WTC11 (cell line): ENCODE measurements at regions not wholly inside any gene's neighbourhood (a gene's known extent, or its start where the extent isn't known, plus 50 kb on each side); places are given as distances from the start of the nearest gene placed in this dataset.

Source experiments
- ATAC-seq: fragments of 200-7000 bp; cut with Tn5 transposase; 2 replicates; pipeline ENCODE4 v1.10.0; 2021; ENCODE audit warnings: mild to moderate bottlenecking, moderate library complexity
- CTCF ChIA-PET: fragments of 300-600 bp; sonication (Branson Sonifier 250); formaldehyde crosslinking; loops from one replicate; lab custom pipeline; 2021; ENCODE audit warnings: antibody characterized with exemption; lab: Charles Lee
- POLR2A ChIA-PET: fragments of 350-600 bp; sonication (Branson Sonifier 250); formaldehyde crosslinking; loops from one replicate; lab custom pipeline; 2021; ENCODE audit warnings: antibody characterized with exemption; lab: Charles Lee
- DNase-seq: peaks from one replicate; pipeline ENCODE4 v3.0.0; 2021; ENCODE audit warnings: low spot score
- H3K27ac Mint-ChIP-seq: 2 replicates; pipeline ENCODE4 v1.8.0; 2021; ENCODE audit warnings: mixed read lengths
- H3K27me3 Mint-ChIP-seq: 2 replicates; pipeline ENCODE4 v1.8.0; 2021; ENCODE audit warnings: low read depth, mild to moderate bottlenecking, moderate library complexity, mixed read lengths
- H3K36me3 Mint-ChIP-seq: 2 replicates; pipeline ENCODE4 v1.8.0; 2021; ENCODE audit warnings: mixed read lengths
- H3K4me1 Mint-ChIP-seq: 2 replicates; pipeline ENCODE4 v1.8.0; 2022; ENCODE audit warnings: mixed read lengths
- H3K4me3 Mint-ChIP-seq: 2 replicates; pipeline ENCODE4 v1.8.0; 2021; ENCODE audit warnings: mild to moderate bottlenecking, moderate library complexity, mixed read lengths
- H3K9me3 Mint-ChIP-seq: 2 replicates; pipeline ENCODE4 v1.8.0; 2021; ENCODE audit warnings: mixed read lengths
- AFF4 ChIP-seq: sonication (generic); formaldehyde crosslinking; IDR thresholded peaks from 2 replicates; pipeline ENCODE4 v1.8.1; 2023; ENCODE audit warnings: mild to moderate bottlenecking, missing genetic modification reagents, borderline replicate concordance
- ATF1 ChIP-seq: sonication (generic); formaldehyde crosslinking; IDR thresholded peaks from 2 replicates; pipeline ENCODE4 v1.8.1; 2023; ENCODE audit warnings: mild to moderate bottlenecking, moderate library complexity, missing genetic modification reagents
- CREB1 ChIP-seq: sonication (generic); formaldehyde crosslinking; IDR thresholded peaks from 2 replicates; pipeline ENCODE4 v1.8.0; 2023; ENCODE audit warnings: mild to moderate bottlenecking, missing genetic modification reagents
- ERG ChIP-seq: fragments of 250-450 bp; sonication (Bioruptor Pico); IDR thresholded peaks from 2 replicates; pipeline ENCODE4 v1.8.0; 2021; ENCODE audit warnings: mild to moderate bottlenecking
- FOXP1 ChIP-seq: sonication (generic); formaldehyde crosslinking; IDR thresholded peaks from 2 replicates; pipeline ENCODE4 v1.8.0; 2022; ENCODE audit warnings: missing genetic modification reagents, mild to moderate bottlenecking, moderate library complexity, borderline replicate concordance
- IRF2 ChIP-seq: sonication (generic); formaldehyde crosslinking; IDR thresholded peaks from 2 replicates; pipeline ENCODE4 v1.8.0; 2022; ENCODE audit warnings: low read depth, missing genetic modification reagents, borderline replicate concordance
- KAT7 ChIP-seq: sonication (generic); formaldehyde crosslinking; IDR thresholded peaks from 2 replicates; pipeline ENCODE4 v1.8.1; 2023; ENCODE audit warnings: missing genetic modification reagents, mild to moderate bottlenecking, borderline replicate concordance
- MYBL2 ChIP-seq: sonication (generic); formaldehyde crosslinking; IDR thresholded peaks from 2 replicates; pipeline ENCODE4 v1.8.1; 2023; ENCODE audit warnings: mild to moderate bottlenecking, moderate library complexity, missing genetic modification reagents
- NFYB ChIP-seq: sonication (generic); formaldehyde crosslinking; conservative IDR thresholded peaks from 2 replicates; pipeline ENCODE4 v1.8.0; 2022; ENCODE audit warnings: low read depth, missing genetic modification reagents
- TEAD4 ChIP-seq: sonication (generic); formaldehyde crosslinking; IDR thresholded peaks from 2 replicates; pipeline ENCODE4 v1.8.0; 2022; ENCODE audit warnings: mild to moderate bottlenecking, missing genetic modification reagents
- ZNF121 ChIP-seq: sonication (generic); formaldehyde crosslinking; IDR thresholded peaks from 2 replicates; pipeline ENCODE4 v1.8.0; 2023; ENCODE audit warnings: missing genetic modification reagents
- ZNF219 ChIP-seq: sonication (generic); formaldehyde crosslinking; IDR thresholded peaks from 2 replicates; pipeline ENCODE4 v1.8.0; 2023; ENCODE audit warnings: missing genetic modification reagents, mild to moderate bottlenecking, borderline replicate concordance
- ZNF416 ChIP-seq: fragments of 250-450 bp; sonication (Bioruptor Pico); IDR thresholded peaks from 2 replicates; pipeline ENCODE4 v1.9.0; 2021; ENCODE audit warnings: mild to moderate bottlenecking, inconsistent platforms
- TF ChIP-seq, protein P1 (sequence below): sonication (generic); formaldehyde crosslinking; IDR thresholded peaks from 2 replicates; pipeline ENCODE4 v1.8.0; 2023; ENCODE audit warnings: missing genetic modification reagents, mild to moderate bottlenecking, borderline replicate concordance
- TF ChIP-seq, protein P2 (sequence below): fragments of 200-600 bp; IDR thresholded peaks from 2 replicates; pipeline ENCODE4 v1.8.0; 2022; ENCODE audit warnings: antibody characterized with exemption

DNA sequence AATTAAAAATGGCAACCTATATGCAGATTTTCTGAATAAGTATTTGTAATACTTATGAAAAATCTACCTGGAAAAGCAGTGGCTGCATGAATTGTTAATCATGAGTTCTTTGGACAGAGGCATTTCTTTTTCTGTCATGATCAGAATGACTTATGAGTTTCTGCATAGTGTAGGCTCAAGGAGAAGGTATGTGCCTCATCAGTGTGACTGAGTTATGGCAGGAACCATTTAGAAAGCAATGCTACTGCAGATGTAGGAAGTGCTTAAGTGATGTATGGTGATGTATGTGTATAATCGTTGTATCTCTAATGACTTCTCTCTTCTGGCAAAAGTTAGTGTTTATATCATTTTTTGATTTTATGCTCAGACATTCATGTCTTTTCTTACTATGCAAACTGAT lies 816.4 kb upstream of the FBXO33 start (continued):
- TF ChIP-seq, protein P1, sequence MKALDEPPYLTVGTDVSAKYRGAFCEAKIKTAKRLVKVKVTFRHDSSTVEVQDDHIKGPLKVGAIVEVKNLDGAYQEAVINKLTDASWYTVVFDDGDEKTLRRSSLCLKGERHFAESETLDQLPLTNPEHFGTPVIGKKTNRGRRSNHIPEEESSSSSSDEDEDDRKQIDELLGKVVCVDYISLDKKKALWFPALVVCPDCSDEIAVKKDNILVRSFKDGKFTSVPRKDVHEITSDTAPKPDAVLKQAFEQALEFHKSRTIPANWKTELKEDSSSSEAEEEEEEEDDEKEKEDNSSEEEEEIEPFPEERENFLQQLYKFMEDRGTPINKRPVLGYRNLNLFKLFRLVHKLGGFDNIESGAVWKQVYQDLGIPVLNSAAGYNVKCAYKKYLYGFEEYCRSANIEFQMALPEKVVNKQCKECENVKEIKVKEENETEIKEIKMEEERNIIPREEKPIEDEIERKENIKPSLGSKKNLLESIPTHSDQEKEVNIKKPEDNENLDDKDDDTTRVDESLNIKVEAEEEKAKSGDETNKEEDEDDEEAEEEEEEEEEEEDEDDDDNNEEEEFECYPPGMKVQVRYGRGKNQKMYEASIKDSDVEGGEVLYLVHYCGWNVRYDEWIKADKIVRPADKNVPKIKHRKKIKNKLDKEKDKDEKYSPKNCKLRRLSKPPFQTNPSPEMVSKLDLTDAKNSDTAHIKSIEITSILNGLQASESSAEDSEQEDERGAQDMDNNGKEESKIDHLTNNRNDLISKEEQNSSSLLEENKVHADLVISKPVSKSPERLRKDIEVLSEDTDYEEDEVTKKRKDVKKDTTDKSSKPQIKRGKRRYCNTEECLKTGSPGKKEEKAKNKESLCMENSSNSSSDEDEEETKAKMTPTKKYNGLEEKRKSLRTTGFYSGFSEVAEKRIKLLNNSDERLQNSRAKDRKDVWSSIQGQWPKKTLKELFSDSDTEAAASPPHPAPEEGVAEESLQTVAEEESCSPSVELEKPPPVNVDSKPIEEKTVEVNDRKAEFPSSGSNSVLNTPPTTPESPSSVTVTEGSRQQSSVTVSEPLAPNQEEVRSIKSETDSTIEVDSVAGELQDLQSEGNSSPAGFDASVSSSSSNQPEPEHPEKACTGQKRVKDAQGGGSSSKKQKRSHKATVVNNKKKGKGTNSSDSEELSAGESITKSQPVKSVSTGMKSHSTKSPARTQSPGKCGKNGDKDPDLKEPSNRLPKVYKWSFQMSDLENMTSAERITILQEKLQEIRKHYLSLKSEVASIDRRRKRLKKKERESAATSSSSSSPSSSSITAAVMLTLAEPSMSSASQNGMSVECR (CRISPR knock-in tag): no peak
- no peak for TF ChIP-seq FOXP1 (CRISPR knock-in tag)
- TF ChIP-seq ZNF121: no peak
- no peak for TF ChIP-seq ATF1 (CRISPR knock-in tag)
- no peak for TF ChIP-seq ZNF219 (CRISPR knock-in tag)
- no peak for TF ChIP-seq IRF2 (CRISPR knock-in tag)
- no peak for TF ChIP-seq TEAD4 (CRISPR knock-in tag)
- TF ChIP-seq ZNF416 (CRISPR knock-in tag): no peak
- no peak for TF ChIP-seq ERG (CRISPR knock-in tag)
- TF ChIP-seq, protein P2, sequence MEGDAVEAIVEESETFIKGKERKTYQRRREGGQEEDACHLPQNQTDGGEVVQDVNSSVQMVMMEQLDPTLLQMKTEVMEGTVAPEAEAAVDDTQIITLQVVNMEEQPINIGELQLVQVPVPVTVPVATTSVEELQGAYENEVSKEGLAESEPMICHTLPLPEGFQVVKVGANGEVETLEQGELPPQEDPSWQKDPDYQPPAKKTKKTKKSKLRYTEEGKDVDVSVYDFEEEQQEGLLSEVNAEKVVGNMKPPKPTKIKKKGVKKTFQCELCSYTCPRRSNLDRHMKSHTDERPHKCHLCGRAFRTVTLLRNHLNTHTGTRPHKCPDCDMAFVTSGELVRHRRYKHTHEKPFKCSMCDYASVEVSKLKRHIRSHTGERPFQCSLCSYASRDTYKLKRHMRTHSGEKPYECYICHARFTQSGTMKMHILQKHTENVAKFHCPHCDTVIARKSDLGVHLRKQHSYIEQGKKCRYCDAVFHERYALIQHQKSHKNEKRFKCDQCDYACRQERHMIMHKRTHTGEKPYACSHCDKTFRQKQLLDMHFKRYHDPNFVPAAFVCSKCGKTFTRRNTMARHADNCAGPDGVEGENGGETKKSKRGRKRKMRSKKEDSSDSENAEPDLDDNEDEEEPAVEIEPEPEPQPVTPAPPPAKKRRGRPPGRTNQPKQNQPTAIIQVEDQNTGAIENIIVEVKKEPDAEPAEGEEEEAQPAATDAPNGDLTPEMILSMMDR: no peak
- TF ChIP-seq CREB1: no peak

- H3K27me3 Mint-ChIP-seq: no peaks in the 10 kb centered on the region
- CTCF ChIA-PET: no interaction called here
- DNase-seq (no peak), ATAC-seq (no peak)
- H3K9me3 Mint-ChIP-seq: peaks cover 32% of the 10 kb centered on the region
- H3K27ac Mint-ChIP-seq: no peak overlapping the region
- H3K4me1 Mint-ChIP-seq: no peaks in the 10 kb centered on the region
- peaks cover 17% of the 10 kb centered on the region for H3K36me3 Mint-ChIP-seq
- POLR2A ChIA-PET: no interaction called here
- H3K4me3 Mint-ChIP-seq: no peak overlapping the region
- TF ChIP-seq KAT7: no peak
- TF ChIP-seq NFYB (CRISPR knock-in tag): no peak
- no peak for TF ChIP-seq ZNF416 (CRISPR knock-in tag)
- no peak for TF ChIP-seq AFF4 (CRISPR knock-in tag)
- no peak for TF ChIP-seq MYBL2 (CRISPR knock-in tag)
- TF ChIP-seq, all 79 proteins: peak for 0
Measured at GRCh38 chr14:40240245-40240859, 808.1 kb upstream of the FBXO33 start.
